Stimulated activated effector memory CD8-positive, alpha-beta T cell treated with anti-CD3 and anti-CD28 coated beads, Interleukin-12 subunit alpha, Interleukin-12 subunit beta, amount 100 ng/mL, for 72 hours (primary cell): ENCODE measurements at regions not wholly inside any gene's neighbourhood (a gene's known extent, or its start where the extent isn't known, plus 50 kb on each side); places are given as distances from the start of the nearest gene placed in this dataset.

ENCODE experiments used
- ATAC-seq: fragments of 150-1000 bp; cut with Tn5 transposase; 2 replicates; pipeline ENCODE4 v1.10.0; 2021
- DNase-seq, 2 donors: peaks; one replicate each; pipeline ENCODE4 v3.0.0; 2021 to 2022; ENCODE audit warnings: low spot score in 2 of 2
- H3K27ac Mint-ChIP-seq: one replicate; pipeline ENCODE4 v1.8.0; 2022; ENCODE audit warnings: mild to moderate bottlenecking, mixed read lengths
- H3K36me3 Mint-ChIP-seq: one replicate; pipeline ENCODE4 v1.8.0; 2022; ENCODE audit warnings: mild to moderate bottlenecking, mixed read lengths
- H3K4me1 Mint-ChIP-seq: one replicate; pipeline ENCODE4 v1.8.0; 2022; ENCODE audit warnings: mixed read lengths
- H3K4me3 Mint-ChIP-seq: one replicate; pipeline ENCODE4 v1.8.0; 2022; ENCODE audit warnings: mild to moderate bottlenecking, mixed read lengths
- H3K9me3 Mint-ChIP-seq: one replicate; pipeline ENCODE4 v1.8.0; 2022; ENCODE audit warnings: mixed read lengths

DNA sequence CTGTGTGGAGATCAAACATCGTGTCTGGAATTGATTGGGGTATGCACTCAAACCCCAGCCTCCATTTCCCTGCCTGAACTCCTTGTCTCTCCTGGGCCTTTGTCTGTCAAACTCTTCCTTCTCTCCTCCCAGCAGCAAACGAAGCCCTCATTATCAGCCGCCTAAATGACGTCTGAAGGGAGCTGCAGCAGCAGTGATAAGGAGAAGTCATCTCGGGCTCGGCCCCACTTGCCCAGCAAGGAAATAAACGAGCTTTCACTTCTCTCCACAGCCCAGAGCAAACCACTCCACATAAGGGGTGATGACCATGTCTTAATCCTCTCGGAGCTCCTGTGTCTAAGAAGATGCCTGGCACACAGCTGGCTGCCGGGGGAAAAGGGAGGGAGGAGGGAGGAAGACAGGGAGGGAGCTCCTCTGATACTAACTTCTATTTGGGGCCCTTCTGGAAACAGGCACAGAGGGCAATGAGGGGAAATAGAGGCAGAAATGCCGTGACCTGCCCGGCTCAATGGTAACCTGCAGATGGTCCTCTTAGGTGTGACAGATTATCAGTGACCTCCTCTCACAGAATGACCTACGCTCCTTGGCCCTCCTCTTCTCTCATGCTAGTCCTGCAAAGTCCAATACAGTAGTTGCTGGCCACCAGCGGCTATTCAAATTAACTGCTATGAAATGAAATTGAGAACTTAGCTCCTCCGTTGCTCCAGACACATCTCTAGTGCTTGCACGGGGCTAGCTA is 100.4 kb downstream of the PXDC1 start:
- Mint-ChIP-seq H3K36me3 (no peaks in the 10 kb centered on the region), H3K27ac (peak overlapping the region; percentile 26), H3K9me3 (no peaks in the 10 kb centered on the region), H3K4me1 (no peaks in the 10 kb centered on the region), H3K4me3 (no peak overlapping the region)
- DNase-seq (no peak), ATAC-seq (peak; percentile 11)

GRCh38 chr6:3650076-3650958 is 101.2 kb downstream of the PXDC1 start:
- no peaks in the 10 kb centered on the region for H3K36me3 Mint-ChIP-seq
- peak overlapping the region; percentile 26 for H3K27ac Mint-ChIP-seq
- H3K4me3 Mint-ChIP-seq: no peak overlapping the region
- ATAC-seq (peak; percentile 31), DNase-seq (no peak)
- no peaks in the 10 kb centered on the region for H3K9me3 Mint-ChIP-seq
- H3K4me1 Mint-ChIP-seq: no peaks in the 10 kb centered on the region

GRCh38 chr6:3648724-3649123 is 102.8 kb downstream of the PXDC1 start:
- Mint-ChIP-seq H3K36me3 (no peaks in the 10 kb centered on the region), H3K4me1 (no peaks in the 10 kb centered on the region), H3K27ac (no peak overlapping the region), H3K9me3 (no peaks in the 10 kb centered on the region), H3K4me3 (no peak overlapping the region)
- no peak for DNase-seq
- ATAC-seq: no peak

- Mint-ChIP-seq H3K27ac (no peak overlapping the region), H3K4me1 (no peaks in the 10 kb centered on the region), H3K4me3 (no peak overlapping the region), H3K36me3 (no peaks in the 10 kb centered on the region), H3K9me3 (no peaks in the 10 kb centered on the region)
- ATAC-seq (no peak), DNase-seq (no peak)
Observed at GRCh38 chr6:3646616-3647362, 104.7 kb downstream of the PXDC1 start.

- DNase-seq: no peak
- no peaks in the 10 kb centered on the region for H3K9me3 Mint-ChIP-seq
- H3K27ac Mint-ChIP-seq: no peak overlapping the region
- H3K4me1 Mint-ChIP-seq: no peaks in the 10 kb centered on the region
- no peak for ATAC-seq
- H3K4me3 Mint-ChIP-seq: no peak overlapping the region
- H3K36me3 Mint-ChIP-seq: no peaks in the 10 kb centered on the region
Observed at GRCh38 chr6:3644739-3645012, 106.8 kb downstream of the PXDC1 start.

DNA sequence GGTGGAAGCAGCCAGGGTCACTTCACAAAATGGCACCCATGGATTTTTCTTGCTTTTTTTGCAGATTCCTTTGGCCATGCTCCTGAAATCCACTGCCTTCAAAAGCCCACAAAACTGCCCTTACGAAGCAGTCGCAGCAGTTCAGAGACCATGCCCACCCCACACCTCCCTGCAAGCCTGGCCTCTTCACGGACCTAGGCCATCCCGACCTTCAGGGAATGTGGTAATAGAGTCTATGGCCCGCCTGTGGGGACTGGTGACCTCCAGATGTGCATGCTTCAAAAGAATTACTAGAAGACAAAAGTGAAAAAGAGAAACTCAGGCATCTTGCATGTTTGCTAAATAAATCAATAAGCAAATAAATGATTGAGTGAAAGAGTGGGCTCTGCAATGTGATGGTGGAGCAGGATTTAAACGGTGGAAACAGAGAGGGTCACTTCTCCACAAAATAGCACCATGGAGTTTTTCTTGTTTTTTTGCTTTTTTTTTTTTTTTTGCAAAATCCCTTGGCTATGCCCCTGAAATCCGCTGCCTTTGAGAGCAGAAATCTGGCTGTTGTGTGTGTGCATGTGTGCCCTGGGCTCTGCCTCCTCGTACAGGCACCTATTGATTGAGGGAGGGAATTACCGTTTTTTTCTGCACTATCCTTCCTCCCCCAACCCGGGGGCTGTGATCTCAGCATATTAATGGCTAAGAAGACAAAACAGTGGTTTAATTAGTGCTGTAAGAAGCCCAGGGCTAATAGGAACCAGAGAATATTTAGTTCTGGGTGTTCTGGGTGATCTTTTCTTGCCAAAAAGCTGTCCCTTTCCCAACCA is 107.4 kb downstream of the PXDC1 start:
- H3K4me1 Mint-ChIP-seq: no peaks in the 10 kb centered on the region
- no peaks in the 10 kb centered on the region for H3K9me3 Mint-ChIP-seq
- H3K4me3 Mint-ChIP-seq: no peak overlapping the region
- no peaks in the 10 kb centered on the region for H3K36me3 Mint-ChIP-seq
- DNase-seq (no peak), ATAC-seq (no peak)
- H3K27ac Mint-ChIP-seq: no peak overlapping the region

DNA sequence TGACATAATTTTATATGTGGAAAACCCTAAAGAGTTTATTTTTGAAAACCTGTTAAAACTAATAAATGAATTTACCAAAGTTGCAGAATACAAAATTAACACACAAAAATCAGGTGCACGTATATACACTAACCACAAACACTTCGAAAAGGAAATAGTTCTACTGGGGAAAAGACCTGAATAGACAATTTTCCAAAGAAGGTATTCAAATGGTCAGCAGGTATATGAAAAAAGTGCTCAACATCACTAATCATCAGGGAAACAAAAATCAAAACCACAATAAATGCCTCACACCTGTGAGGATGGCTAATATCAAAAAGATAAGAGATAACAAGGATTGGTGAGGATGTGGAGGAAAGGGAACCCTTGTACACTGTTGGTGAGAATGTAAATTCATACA is 110.6 kb downstream of the PXDC1 start:
- DNase-seq: no peak
- Mint-ChIP-seq H3K36me3 (no peaks in the 10 kb centered on the region), H3K4me1 (no peaks in the 10 kb centered on the region), H3K9me3 (no peaks in the 10 kb centered on the region), H3K27ac (no peak overlapping the region), H3K4me3 (no peak overlapping the region)
- no peak for ATAC-seq

- Mint-ChIP-seq H3K27ac (no peak overlapping the region), H3K4me1 (no peaks in the 10 kb centered on the region), H3K36me3 (no peaks in the 10 kb centered on the region), H3K9me3 (no peaks in the 10 kb centered on the region), H3K4me3 (no peak overlapping the region)
- DNase-seq (no peak), ATAC-seq (no peak)
Observed at GRCh38 chr6:3638662-3639061, 112.9 kb downstream of the PXDC1 start.

DNA sequence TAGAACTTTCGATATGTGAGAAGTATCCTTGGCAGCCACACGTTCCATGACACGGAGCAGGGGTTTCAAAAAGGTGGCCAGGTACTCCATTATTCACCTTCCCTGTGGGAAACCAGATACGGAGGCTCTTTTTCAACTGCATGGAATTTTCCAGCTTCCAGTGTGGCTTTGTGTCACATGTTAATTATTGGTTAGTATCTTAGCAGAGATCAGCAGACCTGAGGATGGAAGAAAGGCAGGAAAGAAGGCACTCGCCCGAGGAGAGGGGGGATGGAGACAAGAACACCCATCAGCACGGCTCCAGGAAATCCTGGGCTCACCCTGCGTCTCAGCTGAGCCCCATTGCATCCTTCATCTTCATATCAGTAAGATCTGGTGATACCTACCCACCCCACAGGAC is 115.5 kb downstream of the PXDC1 start:
- no peak for DNase-seq
- Mint-ChIP-seq H3K4me3 (no peak overlapping the region), H3K9me3 (no peaks in the 10 kb centered on the region), H3K4me1 (no peaks in the 10 kb centered on the region), H3K27ac (no peak overlapping the region), H3K36me3 (no peaks in the 10 kb centered on the region)
- no peak for ATAC-seq

DNA sequence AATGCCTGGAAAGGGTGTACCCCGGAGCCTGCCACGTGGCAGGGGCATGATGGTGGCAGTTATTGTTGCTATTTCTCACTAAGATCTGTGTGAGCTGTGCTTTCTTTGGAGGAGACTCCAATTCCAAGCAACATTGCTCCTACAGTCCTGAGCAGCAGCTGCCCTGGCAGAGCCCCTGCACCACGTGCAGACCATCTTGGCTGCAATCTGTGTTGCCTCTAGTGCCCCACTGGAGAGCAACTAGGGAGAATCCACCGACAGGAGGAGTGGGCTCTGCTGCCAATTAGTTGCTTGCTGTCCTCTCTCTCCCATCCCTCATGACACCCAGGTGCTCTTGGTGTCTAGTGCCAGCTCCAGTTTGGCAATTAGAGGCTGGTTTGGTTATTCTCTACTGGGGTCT is 116.0 kb downstream of the PXDC1 start:
- no peaks in the 10 kb centered on the region for H3K9me3 Mint-ChIP-seq
- ATAC-seq (no peak), DNase-seq (no peak)
- no peaks in the 10 kb centered on the region for H3K4me1 Mint-ChIP-seq
- H3K27ac Mint-ChIP-seq: no peak overlapping the region
- H3K4me3 Mint-ChIP-seq: no peak overlapping the region
- no peaks in the 10 kb centered on the region for H3K36me3 Mint-ChIP-seq

DNA sequence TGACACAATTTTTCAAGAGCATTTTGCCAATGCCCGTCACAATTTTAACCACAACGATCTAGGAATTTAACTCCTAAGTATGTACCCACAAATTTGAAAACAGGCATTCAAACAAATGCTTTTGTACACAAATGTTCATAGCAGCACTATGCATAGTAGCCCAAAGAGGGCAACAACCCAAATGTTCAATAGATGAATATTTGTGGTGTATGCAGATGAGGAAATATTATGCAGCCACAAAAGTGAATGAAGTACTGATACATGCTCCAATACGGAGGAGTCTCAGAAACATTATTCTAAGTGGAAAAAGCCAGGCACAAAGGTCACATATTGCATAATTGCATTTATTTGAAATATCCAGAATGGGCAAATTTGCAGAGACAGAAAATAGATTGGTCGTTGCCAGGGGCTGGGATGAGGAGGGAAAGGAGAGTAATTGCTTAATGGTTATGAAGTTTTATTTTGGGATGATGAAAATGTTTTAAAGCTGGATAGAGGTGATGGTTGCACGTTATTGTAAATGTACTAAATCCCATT is 117.2 kb downstream of the PXDC1 start:
- no peaks in the 10 kb centered on the region for H3K4me1 Mint-ChIP-seq
- no peaks in the 10 kb centered on the region for H3K36me3 Mint-ChIP-seq
- no peaks in the 10 kb centered on the region for H3K9me3 Mint-ChIP-seq
- no peak for ATAC-seq
- H3K4me3 Mint-ChIP-seq: no peak overlapping the region
- no peak overlapping the region for H3K27ac Mint-ChIP-seq
- DNase-seq: no peak

- Mint-ChIP-seq H3K4me3 (no peak overlapping the region), H3K9me3 (no peaks in the 10 kb centered on the region), H3K27ac (no peak overlapping the region), H3K36me3 (no peaks in the 10 kb centered on the region), H3K4me1 (no peaks in the 10 kb centered on the region)
- ATAC-seq: no peak
- DNase-seq: no peak
Observed at GRCh38 chr6:3633711-3634110, 117.8 kb downstream of the PXDC1 start.

- H3K27ac Mint-ChIP-seq: no peak overlapping the region
- no peaks in the 10 kb centered on the region for H3K9me3 Mint-ChIP-seq
- ATAC-seq: no peak
- DNase-seq: no peak
- H3K36me3 Mint-ChIP-seq: no peaks in the 10 kb centered on the region
- H3K4me1 Mint-ChIP-seq: no peaks in the 10 kb centered on the region
- no peak overlapping the region for H3K4me3 Mint-ChIP-seq
Observed at GRCh38 chr6:3631877-3632276, 119.6 kb downstream of the PXDC1 start.

DNA sequence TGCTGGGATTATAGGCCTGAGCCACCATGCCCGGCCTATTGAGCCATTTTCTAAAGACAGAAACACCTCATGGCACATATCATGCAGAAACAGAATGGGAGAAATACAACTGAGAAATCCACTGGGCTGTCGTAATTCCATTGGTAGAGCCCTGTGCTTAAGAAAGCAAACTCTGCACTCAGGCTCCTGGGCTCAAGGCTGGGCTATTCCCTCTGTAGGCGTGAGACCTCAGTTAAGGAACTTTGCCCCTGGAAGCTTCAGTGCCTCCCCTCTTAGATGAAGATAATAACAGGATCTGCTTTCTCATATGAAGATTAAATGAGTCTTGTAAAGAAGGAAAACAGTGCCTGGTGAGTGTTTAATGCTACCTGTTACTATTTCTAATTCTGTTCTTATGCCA is 120.3 kb downstream of the PXDC1 start:
- ATAC-seq (no peak), DNase-seq (no peak)
- Mint-ChIP-seq H3K4me1 (no peaks in the 10 kb centered on the region), H3K9me3 (no peaks in the 10 kb centered on the region), H3K27ac (no peak overlapping the region), H3K4me3 (no peak overlapping the region), H3K36me3 (no peaks in the 10 kb centered on the region)

DNA sequence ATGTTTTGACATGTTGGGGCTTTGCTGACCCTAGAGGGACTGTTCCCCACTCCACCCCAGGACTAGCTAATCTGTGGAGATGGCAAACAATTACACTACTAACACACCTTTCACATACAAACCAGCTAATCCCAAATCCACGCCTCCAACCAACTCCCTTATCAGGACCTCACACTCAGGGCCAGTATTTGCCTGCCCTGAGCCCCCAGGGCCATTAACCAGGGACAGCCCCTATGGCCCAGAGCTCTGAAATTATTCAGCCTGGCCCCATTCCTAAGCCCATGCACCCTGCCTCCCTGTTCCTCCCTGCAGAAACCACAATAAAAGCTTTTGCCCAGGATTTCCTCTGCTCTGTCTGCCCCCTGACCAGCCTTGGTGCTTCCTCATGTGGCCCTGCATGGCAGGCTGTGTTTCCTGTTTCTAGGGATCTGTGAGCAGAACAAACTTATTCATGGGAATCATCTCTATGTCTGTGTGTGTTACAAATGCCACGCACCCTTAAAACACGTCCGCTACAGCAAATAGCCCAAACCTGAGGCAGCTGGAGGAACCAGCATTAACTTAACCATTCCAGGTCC is 121.2 kb downstream of the PXDC1 start:
- H3K4me3 Mint-ChIP-seq: no peak overlapping the region
- no peaks in the 10 kb centered on the region for H3K36me3 Mint-ChIP-seq
- ATAC-seq: peak; percentile 20
- no peak for DNase-seq
- no peaks in the 10 kb centered on the region for H3K4me1 Mint-ChIP-seq
- H3K9me3 Mint-ChIP-seq: no peaks in the 10 kb centered on the region
- no peak overlapping the region for H3K27ac Mint-ChIP-seq
